OCI-LY1 (cell line): ENCODE measurements at regions not wholly inside any gene's neighbourhood (a gene's known extent, or its start where the extent isn't known, plus 50 kb on each side); places are given as distances from the start of the nearest gene placed in this dataset.

ENCODE experiments used
- H2AFZ ChIP-seq: fragments of 200-600 bp; sonication (generic), shearing (Covaris generic); 2 replicates; pipeline ENCODE4 v1.6.0; 2014; ENCODE audit warnings: antibody characterized with exemption, mild to moderate bottlenecking, low read length
- H3F3A ChIP-seq: fragments of 200-600 bp; sonication (generic), shearing (Covaris generic); 2 replicates; pipeline ENCODE4 v1.6.0; 2014; ENCODE audit warnings: mild to moderate bottlenecking, antibody characterized with exemption, low read length, moderate library complexity; ENCODE audit not compliant: insufficient read depth
- H3K27ac ChIP-seq: fragments of 200-600 bp; sonication (generic); 2 replicates; pipeline ENCODE4 v1.5.1; 2014; ENCODE audit warnings: low read length, mixed run types, mild to moderate bottlenecking, low read depth; ENCODE audit not compliant: poor library complexity, severe bottlenecking
- H3K27me3 ChIP-seq: fragments of 200-600 bp; sonication (generic); 2 replicates; pipeline ENCODE4 v1.6.0; 2014; ENCODE audit warnings: antibody characterized with exemption, mild to moderate bottlenecking, low read length, moderate library complexity; ENCODE audit not compliant: insufficient read depth
- H3K36me3 ChIP-seq: fragments of 200-600 bp; sonication (generic); 2 replicates; pipeline ENCODE4 v1.6.1; 2014; ENCODE audit warnings: mild to moderate bottlenecking, antibody characterized with exemption, low read length, moderate library complexity, mixed read lengths; ENCODE audit not compliant: insufficient read depth
- H3K4me1 ChIP-seq: fragments of 200-600 bp; sonication (generic); 2 replicates; pipeline ENCODE4 v1.5.1; 2014; ENCODE audit warnings: mild to moderate bottlenecking, low read length, moderate library complexity; ENCODE audit not compliant: insufficient read depth, severe bottlenecking
- H3K4me2 ChIP-seq: fragments of 200-600 bp; sonication (generic), shearing (Covaris generic); 2 replicates; pipeline ENCODE4 v1.6.1; 2014; ENCODE audit warnings: low read length
- H3K4me3 ChIP-seq: fragments of 200-600 bp; sonication (generic); 2 replicates; pipeline ENCODE4 v1.5.1; 2014; ENCODE audit warnings: low read length, low read depth, mild to moderate bottlenecking, mixed read lengths; ENCODE audit not compliant: poor library complexity, severe bottlenecking
- H3K79me2 ChIP-seq: fragments of 200-600 bp; shearing (Covaris generic); 2 replicates; pipeline ENCODE4 v1.6.1; 2016; ENCODE audit warnings: mixed run types, low read length, mixed read lengths; ENCODE audit not compliant: insufficient read depth
- H3K9ac ChIP-seq: fragments of 200-600 bp; sonication (generic), shearing (Covaris generic); 2 replicates; pipeline ENCODE4 v1.6.1; 2014; ENCODE audit warnings: mild to moderate bottlenecking, low read length, mixed read lengths
- H3K9me2 ChIP-seq: fragments of 200-600 bp; sonication (generic), shearing (Covaris generic); 2 replicates; pipeline ENCODE4 v1.6.1; 2014; ENCODE audit warnings: low read depth, mild to moderate bottlenecking, low read length, mixed read lengths
- H3K9me3 ChIP-seq: fragments of 200-600 bp; shearing (Covaris generic); 2 replicates; pipeline ENCODE4 v1.6.1; 2014; ENCODE audit warnings: low read length, mixed read lengths
- H4K20me1 ChIP-seq: fragments of 200-600 bp; sonication (generic), shearing (Covaris generic); 2 replicates; pipeline ENCODE4 v1.6.0; 2016; ENCODE audit warnings: mild to moderate bottlenecking, low read length; ENCODE audit not compliant: insufficient read depth
- CTCF ChIP-seq: fragments of 200-600 bp; sonication (generic), shearing (Covaris generic); IDR thresholded peaks from 2 replicates; pipeline ENCODE4 v1.5.1; 2017; ENCODE audit warnings: mild to moderate bottlenecking, antibody characterized with exemption, low read length, moderate library complexity, mixed read lengths
- EZH2 ChIP-seq: fragments of 200-600 bp; sonication (generic), shearing (Covaris generic); IDR thresholded peaks from 2 replicates; pipeline ENCODE4 v1.8.0; 2017; ENCODE audit warnings: borderline replicate concordance, mixed run types, mild to moderate bottlenecking, antibody characterized with exemption, low read length, moderate library complexity, mixed read lengths

DNA sequence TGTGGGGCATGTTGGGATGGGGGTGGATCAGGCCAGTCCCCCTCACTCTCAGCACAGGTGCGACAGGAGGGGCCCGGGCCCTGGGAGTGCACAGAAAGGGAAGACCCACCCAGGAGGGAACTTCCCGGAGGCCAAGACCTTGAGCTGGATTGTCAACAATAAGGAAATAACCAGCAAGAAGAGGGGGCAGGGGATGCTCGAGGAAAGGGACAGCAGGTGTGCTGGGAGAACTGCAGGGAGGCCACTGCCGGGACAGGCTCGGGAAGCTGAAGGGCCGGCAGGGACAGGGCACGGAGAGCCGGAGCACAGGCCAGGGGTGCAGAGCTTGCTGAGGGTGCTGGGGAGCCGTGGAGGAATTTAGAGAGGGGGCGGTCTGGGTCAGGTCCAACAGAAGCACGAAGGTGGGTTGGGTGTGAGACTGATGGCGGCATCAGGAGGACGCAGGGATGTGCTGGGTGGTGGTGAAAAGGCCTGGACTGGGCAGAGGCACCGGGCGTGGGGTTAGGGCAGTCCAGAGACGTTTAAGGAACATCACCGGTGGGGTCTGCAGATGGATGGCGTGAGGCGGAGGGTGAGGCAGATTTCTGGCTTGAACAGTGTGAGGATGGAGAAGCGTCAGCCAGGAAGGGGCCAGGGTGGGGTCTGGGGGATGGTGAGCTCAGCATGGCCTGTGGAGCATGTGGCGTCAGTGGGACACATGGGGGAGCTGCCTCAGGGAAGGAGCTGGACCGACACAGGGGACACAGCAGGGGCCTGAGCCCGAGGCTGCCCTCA is 54.8 kb downstream of the ADRA2C start:
- Histone ChIP-seq H3F3A (no peaks in the 10 kb centered on the region), H3K27me3 (no peaks in the 10 kb centered on the region), H2AFZ (no peak overlapping the region), H4K20me1 (no peaks in the 10 kb centered on the region), H3K36me3 (no peaks in the 10 kb centered on the region), H3K79me2 (no peaks in the 10 kb centered on the region), H3K27ac (no peak overlapping the region), H3K4me2 (no peak overlapping the region), H3K4me3 (no peak overlapping the region), H3K9ac (no peak overlapping the region), H3K4me1 (no peaks in the 10 kb centered on the region), H3K9me3 (no peaks in the 10 kb centered on the region), H3K9me2 (no peaks in the 10 kb centered on the region)
- TF ChIP-seq EZH2, result no peak
- no peak for TF ChIP-seq CTCF

DNA sequence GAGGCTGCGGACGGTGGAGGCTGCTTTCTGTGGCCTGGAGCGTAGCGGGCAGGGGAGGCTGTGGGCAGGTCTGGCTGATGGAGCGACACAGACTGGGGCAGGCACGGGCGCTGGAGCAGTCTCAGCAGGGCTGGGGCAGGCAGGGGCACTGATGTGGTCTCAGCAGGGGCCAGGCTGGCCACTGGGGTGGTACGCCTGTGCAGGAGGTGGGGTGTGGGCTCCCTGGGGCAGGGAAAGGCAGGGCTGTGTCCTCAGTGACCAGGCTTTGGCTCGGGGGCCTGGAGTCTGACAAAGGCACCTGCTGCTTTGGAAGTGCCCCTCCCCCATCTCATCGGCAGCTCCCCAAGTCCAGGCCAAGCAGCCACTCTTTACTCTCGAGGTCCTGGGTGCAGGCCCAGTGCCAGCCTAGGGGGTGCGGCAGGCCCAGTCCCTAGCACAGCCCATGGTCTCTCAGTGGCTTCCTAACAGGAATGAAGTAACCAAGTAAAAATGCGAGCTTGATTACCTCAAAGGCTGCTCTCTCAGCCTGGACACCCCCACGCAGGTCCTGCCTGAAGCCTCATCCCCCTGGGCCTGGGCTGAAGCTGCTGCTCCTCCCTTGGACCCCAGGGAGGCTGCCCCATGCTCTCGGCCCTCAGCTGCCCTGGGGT is 55.5 kb downstream of the ADRA2C start:
- Histone ChIP-seq H3K27me3 (no peaks in the 10 kb centered on the region), H3K27ac (no peak overlapping the region), H3K36me3 (no peaks in the 10 kb centered on the region), H3K4me1 (no peaks in the 10 kb centered on the region), H3K4me2 (no peak overlapping the region), H3K79me2 (no peaks in the 10 kb centered on the region), H2AFZ (no peak overlapping the region), H4K20me1 (no peaks in the 10 kb centered on the region), H3K9ac (no peak overlapping the region), H3K9me2 (no peaks in the 10 kb centered on the region), H3K9me3 (no peaks in the 10 kb centered on the region), H3F3A (no peaks in the 10 kb centered on the region), H3K4me3 (no peak overlapping the region)
- TF ChIP-seq CTCF (no peak), EZH2 (no peak)

- no peaks in the 10 kb centered on the region for H3K27me3 ChIP-seq
- H3F3A ChIP-seq, result no peaks in the 10 kb centered on the region
- no peak overlapping the region for H3K9ac ChIP-seq
- no peak overlapping the region for H3K27ac ChIP-seq
- no peak overlapping the region for H2AFZ ChIP-seq
- H3K36me3 ChIP-seq, result no peaks in the 10 kb centered on the region
- TF ChIP-seq CTCF (no peak), EZH2 (no peak)
- no peaks in the 10 kb centered on the region for H3K79me2 ChIP-seq
- H3K4me3 ChIP-seq, result no peak overlapping the region
- H3K9me2 ChIP-seq, result no peaks in the 10 kb centered on the region
- no peak overlapping the region for H3K4me2 ChIP-seq
- no peaks in the 10 kb centered on the region for H3K9me3 ChIP-seq
- H4K20me1 ChIP-seq, result no peaks in the 10 kb centered on the region
- H3K4me1 ChIP-seq, result no peaks in the 10 kb centered on the region
These were observed 56.2 kb downstream of the ADRA2C start for GRCh38 chr4:3822230-3822947.
